HPDE6-E6E7 (cell line): ENCODE measurements at regions not wholly inside any gene's neighbourhood (a gene's known extent, or its start where the extent isn't known, plus 50 kb on each side); places are given as distances from the start of the nearest gene placed in this dataset.
"Not testable (repeated sequence)": the region's sequence is repeated elsewhere in the genome, so short reads cannot be mapped to it uniquely, and the experiment has no call there.

ENCODE experiments used
- DNase-seq: peaks from one replicate; pipeline ENCODE4 v3.0.0; 2011; ENCODE audit warnings: missing footprints; ENCODE audit errors: extremely low spot score

GRCh38 chr14:70269582-70269981 lies 80.8 kb upstream of the SLC8A3 start:
- DNase-seq, result no peak

- DNase-seq, result no peak
Observed at GRCh38 chr14:70268760-70269159, 80.0 kb upstream of the SLC8A3 start.

GRCh38 chr14:70266157-70266556 lies 77.4 kb upstream of the SLC8A3 start:
- no peak for DNase-seq

GRCh38 chr14:70265422-70265821 lies 76.7 kb upstream of the SLC8A3 start:
- DNase-seq, result no peak

GRCh38 chr14:70259420-70259819 lies 70.7 kb upstream of the SLC8A3 start:
- DNase-seq, result no peak

- no peak for DNase-seq
Observed at GRCh38 chr14:70257526-70257925, 68.8 kb upstream of the SLC8A3 start.

GRCh38 chr14:70256601-70257000 lies 67.8 kb upstream of the SLC8A3 start:
- no peak for DNase-seq

- not testable (repeated sequence) for DNase-seq
Observed at GRCh38 chr14:70255071-70256057, 66.6 kb upstream of the SLC8A3 start.

- DNase-seq, result peak; percentile 6
Observed at GRCh38 chr14:70254476-70254961, 65.8 kb upstream of the SLC8A3 start.

GRCh38 chr14:70253547-70253946 lies 64.8 kb upstream of the SLC8A3 start:
- not testable (repeated sequence) for DNase-seq

- no peak for DNase-seq
Observed at GRCh38 chr14:70245026-70245425, 56.3 kb upstream of the SLC8A3 start.

- no peak for DNase-seq
Observed at GRCh38 chr14:70239802-70240201, 51.1 kb upstream of the SLC8A3 start.

- not testable (repeated sequence) for DNase-seq
Observed at GRCh38 chr14:70238635-70239034, 49.9 kb upstream of the SLC8A3 start.
